NT2/D1 (cell line): ENCODE measurements at regions not wholly inside any gene's neighbourhood (a gene's known extent, or its start where the extent isn't known, plus 50 kb on each side); places are given as distances from the start of the nearest gene placed in this dataset.

Source experiments
- SUZ12 ChIP-seq: IDR thresholded peaks from 2 replicates; pipeline ENCODE4 v1.6.1; 2011; ENCODE audit not compliant: insufficient read length, insufficient read depth; ENCODE audit errors: extremely low read depth
- YY1 ChIP-seq: IDR thresholded peaks from 2 replicates; pipeline ENCODE4 v1.6.1; 2011; ENCODE audit not compliant: insufficient read length, insufficient read depth
- ZNF274 ChIP-seq: IDR thresholded peaks from 2 replicates; pipeline ENCODE4 v1.6.1; 2011; ENCODE audit warnings: mild to moderate bottlenecking, low read depth, low read length

- TF ChIP-seq SUZ12 (no peak), YY1 (no peak), ZNF274 (no peak)
Observed at GRCh38 chr5:67917561-67917960, 298.0 kb upstream of the PIK3R1 start.
